ENCODE measurements at regions not wholly inside any gene's neighbourhood (a gene's known extent, or its start where the extent isn't known, plus 50 kb on each side); places are given as distances from the start of the nearest gene placed in this dataset.

- no peak for TF ChIP-seq CTCF (IDR thresholded peaks at IDR 0.05)
- TF ChIP-seq EZH2 (IDR thresholded peaks at IDR 0.05; ENCODE audit: borderline replicate concordance, insufficient read depth, low read depth, low read length, poor library complexity, severe bottlenecking), result no peak
These were observed 83.7 kb upstream of the CTTNBP2NL start for GRCh38 chr1:112312315-112312714.
